H1 (cell line): ENCODE measurements at regions not wholly inside any gene's neighbourhood (a gene's known extent, or its start where the extent isn't known, plus 50 kb on each side); places are given as distances from the start of the nearest gene placed in this dataset.

Source experiments
- CTCF ChIA-PET: fragments of 300-600 bp; sonication (Branson Sonifier 250); formaldehyde crosslinking; loops from one replicate; lab custom pipeline; 2021; ENCODE audit not compliant: partially characterized antibody; lab: Charles Lee
- POLR2A ChIA-PET: fragments of 300-600 bp; sonication (Branson Sonifier 250); formaldehyde crosslinking; loops from one replicate; lab custom pipeline; 2021; ENCODE audit warnings: inconsistent platforms; ENCODE audit not compliant: partially characterized antibody; lab: Charles Lee
- DNase-seq, 2 experiments: peaks; one replicate each; pipeline versions ENCODE4 v3.0.0 to v3.0.0-alpha.2; 2010 to 2022; ENCODE audit warnings: low spot score in 2 of 2, low read depth in 1 of 2, mixed read lengths in 1 of 2
- FAIRE-seq: peaks from 2 replicates; lab custom pipeline; 2011; peaks lifted over from hg19 to GRCh38; lab: Jason Lieb, UNC
- H2AFZ ChIP-seq: 2 replicates; pipeline ENCODE4 v1.8.1; 2012; ENCODE audit warnings: low read length, inconsistent platforms
- H2AK5ac ChIP-seq: 2 replicates; pipeline ENCODE4 v1.6.1; 2013; ENCODE audit warnings: low read depth, low read length
- H2BK120ac ChIP-seq: replicated peaks from 2 replicates; pipeline ENCODE3; 2013; ENCODE audit warnings: low read depth, low read length, inconsistent platforms
- H2BK12ac ChIP-seq: 2 replicates; pipeline ENCODE4 v1.6.1; 2013; ENCODE audit warnings: low read depth, low read length
- H2BK15ac ChIP-seq: 2 replicates; pipeline ENCODE4 v1.6.1; 2013; ENCODE audit warnings: low read length
- H2BK20ac ChIP-seq: 2 replicates; pipeline ENCODE4 v1.6.1; 2013; ENCODE audit warnings: low read length
- H2BK5ac ChIP-seq: 2 replicates; pipeline ENCODE4 v1.6.1; 2013; ENCODE audit warnings: low read depth, low read length
- H3K14ac ChIP-seq: 2 replicates; pipeline ENCODE4 v1.6.1; 2013; ENCODE audit warnings: inconsistent platforms; ENCODE audit not compliant: insufficient read length
- H3K18ac ChIP-seq: 2 replicates; pipeline ENCODE4 v1.6.1; 2013; ENCODE audit warnings: low read length; ENCODE audit errors: extremely low read depth
- H3K23ac ChIP-seq: 2 replicates; pipeline ENCODE4 v1.6.1; 2013; ENCODE audit warnings: inconsistent platforms; ENCODE audit not compliant: insufficient read length
- H3K23me2 ChIP-seq: 2 replicates; pipeline ENCODE4 v1.6.1; 2013; ENCODE audit warnings: low read depth, low read length
- H3K27ac ChIP-seq: 2 replicates; pipeline ENCODE4 v1.6.1; 2011; ENCODE audit warnings: low read depth, low read length, inconsistent platforms
- H3K27me3 ChIP-seq, 4 experiments: replicated peaks in 1 of 4; 1 replicate in 1 of 4; 2 replicates in 3 of 4; pipeline versions ENCODE4 v1.6.1 to v1.8.1; 2011 to 2013; ENCODE audit warnings: low read length in 3 of 4, mild to moderate bottlenecking in 3 of 4, inconsistent platforms in 2 of 4, mixed read lengths in 2 of 4, moderate library complexity in 1 of 4; ENCODE audit not compliant: control insufficient read depth in 3 of 4, insufficient read depth in 3 of 4; ENCODE audit errors: extremely low read depth in 1 of 4
- H3K36me3 ChIP-seq, 4 experiments: 2 replicates each; pipeline versions ENCODE4 v1.6.1 to v1.8.1; 2011 to 2013; ENCODE audit warnings: mild to moderate bottlenecking in 4 of 4, low read length in 3 of 4, moderate library complexity in 2 of 4, control low read depth in 1 of 4, inconsistent platforms in 1 of 4; ENCODE audit not compliant: insufficient read depth in 4 of 4, control insufficient read depth in 2 of 4
- H3K4ac ChIP-seq: replicated peaks from 2 replicates; pipeline ENCODE3; 2013; ENCODE audit warnings: low read length, low read depth, mixed read lengths, inconsistent platforms; ENCODE audit not compliant: insufficient read length
- H3K4me1 ChIP-seq, 4 experiments: replicated peaks in 1 of 4; 1 replicate in 1 of 4; 2 replicates in 3 of 4; pipeline versions ENCODE4 v1.6.1 to v1.8.1; 2011 to 2013; ENCODE audit warnings: low read length in 3 of 4, inconsistent platforms in 2 of 4, mixed read lengths in 1 of 4; ENCODE audit not compliant: insufficient read depth in 4 of 4, control insufficient read depth in 3 of 4
- H3K4me2 ChIP-seq, 2 experiments: 2 replicates each; pipeline versions ENCODE4 v1.6.1 to v1.8.1; 2011 to 2013; ENCODE audit warnings: low read depth in 2 of 2, low read length in 2 of 2, control low read depth in 1 of 2, inconsistent platforms in 1 of 2, mild to moderate bottlenecking in 1 of 2; ENCODE audit not compliant: insufficient read depth in 1 of 2
- H3K4me3 ChIP-seq, 4 experiments: fragments of 200-600, 300-600 bp in 1 of 4; sonication (generic), shearing (Covaris generic), sonication (Bioruptor Twin) in 1 of 4; 2 replicates each; pipeline versions ENCODE4 v1.5.1 to v1.8.1; 2011 to 2016; ENCODE audit warnings: low read length in 4 of 4, low read depth in 3 of 4, control low read depth in 2 of 4, inconsistent platforms in 2 of 4, mild to moderate bottlenecking in 2 of 4, mixed read lengths in 1 of 4, moderate library complexity in 1 of 4; ENCODE audit not compliant: insufficient read depth in 2 of 4; ENCODE audit errors: extremely low read depth in 1 of 4
- H3K56ac ChIP-seq: replicated peaks from 2 replicates; pipeline ENCODE3; 2013; ENCODE audit warnings: low read depth, mild to moderate bottlenecking, mixed read lengths, low read length, inconsistent platforms; ENCODE audit not compliant: insufficient read length
- H3K79me1 ChIP-seq: 2 replicates; pipeline ENCODE4 v1.6.1; 2013; ENCODE audit warnings: low read depth, low read length, control low read depth
- H3K79me2 ChIP-seq, 2 experiments: 2 replicates each; pipeline versions ENCODE4 v1.6.1 to v1.8.1; 2012 to 2013; ENCODE audit warnings: low read length in 2 of 2, mild to moderate bottlenecking in 2 of 2, inconsistent platforms in 1 of 2; ENCODE audit not compliant: insufficient read depth in 2 of 2, control insufficient read depth in 1 of 2
- H3K9ac ChIP-seq, 4 experiments: replicated peaks in 1 of 4; 1 replicate in 1 of 4; 2 replicates in 3 of 4; pipeline versions ENCODE4 v1.6.1 to v1.8.1; 2011 to 2013; ENCODE audit warnings: low read depth in 3 of 4, low read length in 3 of 4, control low read depth in 2 of 4, mild to moderate bottlenecking in 2 of 4, moderate library complexity in 2 of 4, inconsistent platforms in 1 of 4; ENCODE audit errors: extremely low read depth in 1 of 4
- H3K9me3 ChIP-seq, 2 experiments: 2 replicates each; pipeline versions ENCODE4 v1.6.1 to v1.8.1; 2012 to 2013; ENCODE audit warnings: mild to moderate bottlenecking in 2 of 2, moderate library complexity in 2 of 2, control low read depth in 1 of 2, inconsistent platforms in 1 of 2, low read depth in 1 of 2, low read length in 1 of 2, mixed read lengths in 1 of 2; ENCODE audit not compliant: insufficient read depth in 2 of 2
- H4K20me1 ChIP-seq, 2 experiments: replicated peaks in 1 of 2; 2 replicates each; pipeline versions ENCODE3 to v1.8.1; 2011 to 2013; ENCODE audit warnings: inconsistent platforms in 2 of 2, low read length in 2 of 2, mild to moderate bottlenecking in 1 of 2; ENCODE audit not compliant: insufficient read depth in 2 of 2, control insufficient read depth in 1 of 2
- H4K5ac ChIP-seq: 2 replicates; pipeline ENCODE4 v1.6.1; 2013; ENCODE audit warnings: low read length, low read depth, mixed read lengths, inconsistent platforms; ENCODE audit not compliant: insufficient read length
- H4K8ac ChIP-seq: 2 replicates; pipeline ENCODE4 v1.8.0; 2013; ENCODE audit warnings: mild to moderate bottlenecking, moderate library complexity, low read length, inconsistent platforms; ENCODE audit not compliant: insufficient read depth; ENCODE audit errors: extremely low read depth
- H4K91ac ChIP-seq: replicated peaks from 2 replicates; pipeline ENCODE3; 2013; ENCODE audit warnings: low read length, mixed read lengths, inconsistent platforms; ENCODE audit not compliant: insufficient read length
- ASH2L ChIP-seq: fragments of 200-600, 300-600 bp; sonication (generic); IDR thresholded peaks from one replicate; pipeline ENCODE4 v1.7.1; 2017; ENCODE audit warnings: low read length
- BACH1 ChIP-seq: IDR thresholded peaks from 2 replicates; pipeline ENCODE4 v1.6.1; 2012; ENCODE audit warnings: low read length, improper control_type of control experiment
- CHD2 ChIP-seq: IDR thresholded peaks from 2 replicates; pipeline ENCODE4 v1.6.1; 2012; ENCODE audit warnings: low read length, improper control_type of control experiment
- FOSL1 ChIP-seq: IDR thresholded peaks from 2 replicates; pipeline ENCODE4 v1.6.1; 2011; ENCODE audit warnings: mild to moderate bottlenecking, low read depth, low read length, moderate library complexity; ENCODE audit not compliant: insufficient read depth
- GABPA ChIP-seq: IDR thresholded peaks from 2 replicates; pipeline ENCODE4 v1.6.1; 2011; ENCODE audit warnings: mild to moderate bottlenecking, low read length, moderate library complexity, borderline replicate concordance; ENCODE audit not compliant: insufficient read depth
- HDAC2 ChIP-seq, 2 experiments: fragments of 300-600 bp in 1 of 2; sonication (generic) in 1 of 2; IDR thresholded peaks; 2 replicates each; pipeline ENCODE4 v1.6.1; 2011 to 2012; ENCODE audit warnings: low read depth in 2 of 2, low read length in 2 of 2, mild to moderate bottlenecking in 2 of 2, moderate library complexity in 2 of 2, borderline replicate concordance in 1 of 2, inconsistent platforms in 1 of 2
- NRF1 ChIP-seq: IDR thresholded peaks from 2 replicates; pipeline ENCODE4 v1.6.1; 2011; ENCODE audit warnings: mild to moderate bottlenecking, low read depth, low read length, improper control_type of control experiment
- RBBP5 ChIP-seq: IDR thresholded peaks from 2 replicates; pipeline ENCODE4 v1.7.1; 2012; ENCODE audit warnings: low read depth, mild to moderate bottlenecking, inconsistent platforms, low read length, moderate library complexity, borderline replicate concordance
- ZNF274 ChIP-seq: IDR thresholded peaks from 2 replicates; pipeline ENCODE4 v1.7.0; 2012; ENCODE audit warnings: low read length, borderline replicate concordance; ENCODE audit errors: extremely low read depth
- WGBS, 2 experiments: shearing (Covaris generic) in 1 of 2; methylation state at CpG; one replicate each; pipeline versions ENCODE4 v1.1.6 to v1.1.7; 2013 to 2015; ENCODE audit warnings: low lambda C conversion rate in 2 of 2, mixed read lengths in 2 of 2, inconsistent platforms in 1 of 2, low coverage in 1 of 2, missing lambda C conversion rate in 1 of 2; ENCODE audit not compliant: insufficient replicate concordance in 2 of 2, insufficient coverage in 1 of 2, insufficient read length in 1 of 2; ENCODE audit errors: extremely low coverage in 1 of 2, missing lambda C conversion rate in 1 of 2; 5-methylcytosine and 5-hydroxymethylcytosine counted together
- TF ChIP-seq, protein P1 (sequence below): IDR thresholded peaks from 2 replicates; pipeline ENCODE4 v1.6.1; 2012; ENCODE audit warnings: inconsistent platforms
- TF ChIP-seq, protein P2 (sequence below): IDR thresholded peaks from 2 replicates; pipeline ENCODE4 v1.6.1; 2011; ENCODE audit warnings: low read length, improper control_type of control experiment

DNA sequence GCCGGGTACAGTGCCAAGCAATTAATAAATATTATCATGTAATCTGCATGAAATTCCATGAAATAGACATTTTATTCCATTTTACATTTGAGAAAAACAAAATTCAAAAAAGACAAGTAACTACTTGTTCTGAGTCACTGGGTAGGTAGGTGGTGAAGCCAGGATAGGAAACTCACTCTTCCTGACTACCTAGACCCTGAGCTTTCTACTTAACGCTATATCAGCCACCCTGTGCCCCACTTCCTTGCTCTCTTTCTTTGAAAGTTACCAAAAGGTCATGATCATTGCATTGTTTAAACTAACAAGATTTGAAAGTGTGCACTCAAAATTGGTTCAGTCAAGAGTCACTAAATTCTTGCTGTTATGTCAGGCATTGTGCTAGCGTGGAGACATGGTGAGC is 235.7 kb downstream of the CD83 start:
- Histone ChIP-seq H4K20me1 (no peaks in the 10 kb centered on the region), H3K9me3 (peaks cover 0 to 8% of the 10 kb centered on the region in 2 experiments; a peak in 2 of 4 replicates), H2AK5ac (no peak overlapping the region), H3K4ac (no peak overlapping the region), H3K4me1 (peaks cover 0 to 3% (median 0%) of the 10 kb centered on the region in 4 experiments; a peak in 1 of 7 replicates), H3K27me3 (no peaks in the 10 kb centered on the region), H2BK15ac (no peak overlapping the region), H3K4me3 (no peak overlapping the region), H3K36me3 (no peaks in the 10 kb centered on the region), H3K79me1 (no peaks in the 10 kb centered on the region), H3K14ac (no peak overlapping the region), H3K79me2 (no peaks in the 10 kb centered on the region), H3K56ac (no peak overlapping the region), H4K91ac (no peak overlapping the region), H3K23me2 (no peaks in the 10 kb centered on the region), H3K27ac (no peak overlapping the region), H2BK5ac (no peak overlapping the region), H3K4me2 (no peak overlapping the region), H3K9ac (no peak overlapping the region), H2AFZ (no peak overlapping the region), H2BK120ac (no peak overlapping the region), H4K5ac (no peak overlapping the region), H3K23ac (no peak overlapping the region), H3K18ac (no peak overlapping the region), H2BK20ac (no peak overlapping the region; the same call in 1 of the 2 replicates), H2BK12ac (no peak overlapping the region), H4K8ac (no peak overlapping the region)
- FAIRE-seq: no peak
- WGBS, 2 experiments: 84% methylated on average over 3 of the region's 3 CpGs; no CpG with 5 or more reads in 1 of the 2 experiments
- ChIA-PET POLR2A (interaction anchor here (1.3 kb wide), 1 partner anchor 9 kb away, joined by 4 read pairs; no protein-coding TSS in a partner anchor), CTCF (interaction anchor here (0.7 kb wide), 1 partner anchor 44 kb away, joined by 3 read pairs; no protein-coding TSS in a partner anchor)
- DNase-seq: no peak
- TF ChIP-seq, protein P1, sequence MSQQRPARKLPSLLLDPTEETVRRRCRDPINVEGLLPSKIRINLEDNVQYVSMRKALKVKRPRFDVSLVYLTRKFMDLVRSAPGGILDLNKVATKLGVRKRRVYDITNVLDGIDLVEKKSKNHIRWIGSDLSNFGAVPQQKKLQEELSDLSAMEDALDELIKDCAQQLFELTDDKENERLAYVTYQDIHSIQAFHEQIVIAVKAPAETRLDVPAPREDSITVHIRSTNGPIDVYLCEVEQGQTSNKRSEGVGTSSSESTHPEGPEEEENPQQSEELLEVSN: no peak
- TF ChIP-seq ZNF274 (no peak), CHD2 (no peak), GABPA (no peak), NRF1 (no peak), BACH1 (no peak), HDAC2 (IDR thresholded peaks at IDR 0.05; ENCODE audit: borderline replicate concordance in 1 of 2, low read depth in 2 of 2, low read length in 2 of 2) (no peak), FOSL1 (no peak), RBBP5 (no peak), ASH2L (no peak)
- TF ChIP-seq, protein P2, sequence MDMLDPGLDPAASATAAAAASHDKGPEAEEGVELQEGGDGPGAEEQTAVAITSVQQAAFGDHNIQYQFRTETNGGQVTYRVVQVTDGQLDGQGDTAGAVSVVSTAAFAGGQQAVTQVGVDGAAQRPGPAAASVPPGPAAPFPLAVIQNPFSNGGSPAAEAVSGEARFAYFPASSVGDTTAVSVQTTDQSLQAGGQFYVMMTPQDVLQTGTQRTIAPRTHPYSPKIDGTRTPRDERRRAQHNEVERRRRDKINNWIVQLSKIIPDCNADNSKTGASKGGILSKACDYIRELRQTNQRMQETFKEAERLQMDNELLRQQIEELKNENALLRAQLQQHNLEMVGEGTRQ: no peak
